ENCODE measurements at regions not wholly inside any gene's neighbourhood (a gene's known extent, or its start where the extent isn't known, plus 50 kb on each side); places are given as distances from the start of the nearest gene placed in this dataset.
"Not testable (repeated sequence)": the region's sequence is repeated elsewhere in the genome, so short reads cannot be mapped to it uniquely, and the experiment has no call there.

GRCh38 chr2:228559774-228560415 is 378.4 kb upstream of the SPHKAP start:
- DNase-seq, result no peak

DNA sequence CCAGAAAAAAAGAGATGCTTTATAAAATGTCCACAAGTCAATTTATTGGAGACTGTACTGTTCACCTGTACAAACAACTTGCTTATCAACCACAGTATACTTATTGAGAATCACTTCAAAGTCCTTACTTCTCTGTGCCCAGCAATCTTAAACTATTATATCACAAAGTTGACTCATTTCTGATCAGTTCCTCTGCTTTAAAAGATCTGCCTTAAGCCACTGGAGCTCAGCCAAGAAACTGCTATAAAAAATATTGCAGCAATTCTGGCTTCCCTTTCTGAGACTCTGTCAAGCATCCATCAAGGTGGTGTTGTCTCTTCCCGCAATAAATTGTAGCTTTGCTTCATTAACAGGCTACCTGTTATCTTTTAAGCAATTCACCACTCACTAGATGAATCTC is 375.2 kb upstream of the SPHKAP start:
- no peak for DNase-seq

DNA sequence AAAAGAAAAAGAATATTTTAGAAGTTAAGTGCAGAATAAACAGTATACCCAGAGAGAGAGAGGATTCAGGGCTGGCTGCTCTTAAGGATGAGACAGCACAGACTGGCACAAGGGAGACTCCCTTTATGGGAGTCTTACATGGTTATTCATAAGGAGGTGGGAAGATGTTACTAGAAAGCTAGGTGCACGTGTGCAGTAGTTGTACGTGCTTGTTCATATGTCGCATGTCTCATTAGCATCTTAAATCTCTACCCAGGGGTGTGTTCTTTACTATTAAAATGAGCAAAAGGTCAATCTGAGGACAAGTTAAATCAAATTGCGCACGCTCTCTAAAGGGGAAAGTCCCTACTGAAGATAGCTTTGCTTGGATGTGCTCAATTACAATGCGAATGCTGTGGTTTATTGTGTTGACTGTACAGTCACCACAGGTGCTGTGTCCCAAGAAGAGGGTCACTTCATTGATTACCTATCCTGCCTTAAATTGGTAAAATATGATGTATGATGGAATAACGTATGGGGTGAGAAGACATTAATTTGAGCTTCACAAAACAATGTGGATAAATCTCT is 368.0 kb upstream of the SPHKAP start:
- no peak for DNase-seq

DNA sequence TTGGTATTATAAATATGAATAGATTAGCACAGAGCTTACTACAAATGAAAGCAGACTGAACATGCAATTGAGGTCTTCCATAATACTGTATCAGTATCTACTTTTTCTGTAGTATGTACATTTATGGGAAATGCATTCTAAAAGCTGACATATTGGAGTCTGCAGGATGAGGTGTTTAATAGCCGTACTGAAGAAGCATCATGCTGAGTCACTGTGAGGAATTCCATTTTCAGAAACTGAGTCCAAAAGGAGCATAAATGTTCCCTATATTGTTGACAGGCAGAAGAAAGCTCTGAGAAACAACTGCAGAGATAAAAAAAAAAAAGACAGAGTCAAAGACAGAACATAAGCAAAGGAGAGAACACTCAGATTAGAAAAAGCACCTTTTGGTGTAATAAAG is 366.7 kb upstream of the SPHKAP start:
- DNase-seq, result no peak

- DNase-seq, result no peak
These were observed 364.3 kb upstream of the SPHKAP start for GRCh38 chr2:228545748-228546145.

DNA sequence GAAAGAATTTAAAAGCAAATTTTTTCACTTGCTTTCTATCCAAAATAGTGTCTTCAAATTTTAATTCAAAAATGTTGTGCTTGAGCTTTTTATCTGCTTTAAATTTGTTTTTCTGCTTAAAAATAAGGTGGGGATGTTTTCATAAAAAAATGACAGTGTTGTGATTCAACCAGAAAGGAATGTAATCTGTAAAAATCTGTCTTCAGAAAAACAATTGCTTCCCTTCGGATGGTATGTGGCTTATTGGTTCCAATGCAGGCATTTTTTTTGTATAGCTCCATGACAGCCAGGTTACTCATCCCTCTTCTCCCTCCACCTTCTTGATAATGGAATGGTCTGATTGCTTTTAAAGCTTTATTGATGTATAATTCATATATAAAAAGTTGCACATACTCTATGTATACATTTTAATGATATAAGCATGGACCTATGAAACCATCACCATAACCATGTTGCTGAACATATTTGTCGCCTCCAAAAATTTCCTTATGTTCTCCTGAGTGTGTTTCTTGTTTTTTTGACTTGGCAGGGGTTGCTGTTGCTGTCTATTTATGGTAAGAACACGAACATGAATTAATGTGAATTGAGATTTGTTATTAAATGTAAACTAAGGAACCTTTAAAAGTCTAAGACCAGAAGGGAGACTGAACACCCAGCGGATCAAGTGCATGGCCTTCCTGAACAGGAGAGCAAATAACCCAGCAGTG is 363.7 kb upstream of the SPHKAP start:
- DNase-seq, result no peak

- no peak for DNase-seq
These were observed 361.6 kb upstream of the SPHKAP start for GRCh38 chr2:228543117-228543516.

DNA sequence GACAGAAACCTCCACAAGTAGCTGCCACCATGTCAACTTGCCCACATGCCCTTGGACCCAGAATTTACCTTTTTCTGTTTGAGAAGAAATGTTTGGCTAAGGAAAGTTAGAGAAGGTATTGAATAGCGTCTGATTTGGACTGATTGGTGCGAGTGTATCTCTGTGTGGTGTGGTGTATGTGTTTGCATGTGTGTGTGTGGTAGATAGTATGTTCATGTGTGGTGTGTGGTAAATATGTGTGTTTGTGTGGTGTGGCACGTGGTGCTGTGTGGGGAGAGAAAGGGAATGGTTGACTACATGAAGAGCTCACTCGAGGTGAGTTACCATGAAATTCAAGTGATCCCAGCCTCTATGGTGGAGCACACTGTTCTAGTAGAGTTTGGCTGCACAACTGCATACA is 360.8 kb upstream of the SPHKAP start:
- no peak for DNase-seq

GRCh38 chr2:228541789-228542188 is 360.3 kb upstream of the SPHKAP start:
- DNase-seq, result no peak

- DNase-seq, result no peak
These were observed 359.5 kb upstream of the SPHKAP start for GRCh38 chr2:228540976-228541375.

DNA sequence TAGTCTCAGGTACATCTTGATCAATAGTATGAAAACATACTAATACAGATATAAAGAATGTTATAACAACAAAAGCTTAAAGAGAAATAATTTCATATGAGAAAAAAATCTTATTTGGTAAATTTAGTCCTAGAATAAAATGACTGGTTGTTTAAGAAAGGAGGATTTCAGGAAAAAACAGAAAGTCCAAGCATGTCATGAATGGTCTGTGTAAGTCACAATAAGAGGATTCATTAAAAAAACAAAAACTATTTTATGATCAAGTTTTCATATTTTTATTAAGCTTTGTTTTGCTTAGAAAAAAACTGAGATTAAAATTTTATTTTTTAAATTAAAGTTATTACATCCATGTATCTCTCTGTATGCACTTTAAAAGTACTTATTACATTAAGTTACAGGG is 353.9 kb upstream of the SPHKAP start:
- DNase-seq, result no peak

DNA sequence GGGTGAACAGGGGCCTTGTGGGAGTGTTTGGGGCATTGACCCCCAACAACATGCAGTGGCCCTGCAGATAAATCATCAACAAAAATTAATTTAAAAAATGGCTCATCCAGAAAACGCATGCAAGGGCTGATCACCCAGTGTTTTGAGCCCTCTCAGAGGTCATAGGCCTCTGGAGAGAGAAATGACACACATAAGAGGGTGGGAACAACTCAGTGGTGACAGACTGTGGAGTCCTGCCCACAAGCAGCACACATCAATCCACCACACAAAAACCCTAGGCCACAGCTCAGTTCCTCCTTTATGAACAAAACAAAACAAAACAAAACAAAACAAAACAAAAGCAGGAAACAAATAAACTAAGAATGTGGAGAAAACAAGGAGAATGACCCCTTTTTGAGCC is 351.7 kb upstream of the SPHKAP start:
- no peak for DNase-seq

DNA sequence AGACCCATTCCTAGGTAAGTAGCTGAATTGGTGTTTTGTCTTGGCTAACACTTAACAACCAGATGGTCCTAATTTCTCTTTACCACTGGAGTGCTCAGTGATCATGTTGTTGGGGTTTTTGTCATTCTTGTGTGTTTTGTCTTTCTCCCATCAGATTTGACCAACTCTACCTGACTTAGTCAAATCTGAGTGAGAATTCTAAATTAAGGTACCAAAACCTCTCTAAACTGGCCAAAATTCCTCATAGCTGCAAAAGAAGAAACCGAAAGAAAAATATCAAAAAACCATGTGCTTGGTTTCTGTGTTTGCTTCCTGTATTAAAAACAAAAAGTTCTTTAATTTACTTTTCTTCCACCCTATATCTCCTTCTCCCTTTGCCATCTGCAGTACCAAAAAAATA is 350.7 kb upstream of the SPHKAP start:
- no peak for DNase-seq

GRCh38 chr2:228527197-228527881 is 345.9 kb upstream of the SPHKAP start:
- DNase-seq, result no peak

GRCh38 chr2:228526687-228527086 is 345.2 kb upstream of the SPHKAP start:
- DNase-seq, result no peak

DNA sequence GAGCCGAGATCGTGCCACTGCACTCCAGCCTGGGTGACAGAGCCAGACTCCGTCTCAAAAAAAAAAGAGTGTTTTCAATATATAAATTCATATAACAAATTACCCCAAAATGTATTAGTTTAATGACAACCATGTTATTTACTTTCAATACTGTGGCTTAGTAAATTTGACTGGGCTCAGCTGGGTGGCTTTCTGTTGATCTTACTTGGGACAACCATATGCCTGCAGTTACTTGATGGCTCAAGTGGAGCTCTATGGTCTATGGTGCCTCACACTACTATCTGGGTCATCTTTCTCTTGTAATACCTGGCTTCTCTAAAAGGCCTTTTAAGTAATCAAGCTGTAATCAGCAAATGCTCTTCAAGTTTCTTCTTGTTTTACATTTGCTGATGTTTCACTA is 341.5 kb upstream of the SPHKAP start:
- no peak for DNase-seq

GRCh38 chr2:228522276-228522675 is 340.8 kb upstream of the SPHKAP start:
- no peak for DNase-seq

GRCh38 chr2:228519561-228519960 is 338.1 kb upstream of the SPHKAP start:
- DNase-seq, result no peak

DNA sequence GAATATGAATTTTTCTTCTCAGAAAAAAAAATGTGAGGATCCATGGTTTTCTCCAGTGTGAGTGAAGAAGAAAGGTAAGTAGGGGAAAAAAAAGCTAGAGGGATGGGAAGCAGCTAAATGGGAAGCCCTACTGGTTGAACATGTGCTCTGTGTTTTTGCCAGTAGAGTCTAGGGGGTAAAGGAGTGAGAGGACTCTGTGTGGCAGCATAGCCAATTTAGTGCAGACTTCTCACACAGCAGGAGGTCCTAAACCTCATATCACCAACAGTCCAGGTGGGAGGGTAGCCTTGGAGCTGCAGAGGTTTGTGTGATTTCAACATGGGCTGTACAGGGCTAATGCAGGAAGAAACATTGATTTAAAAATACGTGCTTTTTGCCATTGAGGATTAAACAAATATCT is 334.5 kb upstream of the SPHKAP start:
- no peak for DNase-seq

- not testable (repeated sequence) for DNase-seq
These were observed 332.0 kb upstream of the SPHKAP start for GRCh38 chr2:228513480-228513879.

- no peak for DNase-seq
These were observed 327.5 kb upstream of the SPHKAP start for GRCh38 chr2:228509021-228509420.

- no peak for DNase-seq
These were observed 326.4 kb upstream of the SPHKAP start for GRCh38 chr2:228507870-228508269.

GRCh38 chr2:228507231-228507824 is 325.8 kb upstream of the SPHKAP start:
- no peak for DNase-seq

GRCh38 chr2:228503731-228504130 is 322.2 kb upstream of the SPHKAP start:
- no peak for DNase-seq
